ENCODE measurements at regions not wholly inside any gene's neighbourhood (a gene's known extent, or its start where the extent isn't known, plus 50 kb on each side); places are given as distances from the start of the nearest gene placed in this dataset.

- Histone ChIP-seq H3K79me2 (ENCODE audit: control insufficient read depth, insufficient read depth, low read length) (no peaks in the 10 kb centered on the region), H3K27ac (ENCODE audit: control insufficient read depth, insufficient read depth) (no peak overlapping the region), H3K4me2 (ENCODE audit: control insufficient read depth, insufficient read depth) (no peak overlapping the region), H4K20me1 (ENCODE audit: control insufficient read depth, insufficient read depth) (no peaks in the 10 kb centered on the region), H3K9ac (ENCODE audit: control insufficient read depth, insufficient read depth, low read length) (no peak overlapping the region), H2AFZ (ENCODE audit: control insufficient read depth, low read depth, low read length) (no peak overlapping the region), H3K9me3 (replicated peaks; ENCODE audit: control insufficient read depth, insufficient read depth, low read length) (no peaks in the 10 kb centered on the region), H3K4me3 (no peak overlapping the region), H3K4me1 (ENCODE audit: control insufficient read depth, insufficient read depth, low read length) (no peaks in the 10 kb centered on the region), H3K36me3 (ENCODE audit: control insufficient read depth in 2 of 2, insufficient read depth in 2 of 2, low read length in 1 of 2) (no peaks in the 10 kb centered on the region), H3K27me3 (replicated peaks in 1 of 2; ENCODE audit: control insufficient read depth in 2 of 2, insufficient read depth in 2 of 2, low read length in 1 of 2) (peaks cover 0 to 2% of the 10 kb centered on the region in 2 experiments; a peak in 1 of 4 replicates)
- ATAC-seq (no peak), DNase-seq (ENCODE audit: low read depth, low spot score) (no peak), FAIRE-seq (no peak)
- SMC1A ChIA-PET (ENCODE audit: uncharacterized antibody, unreplicated experiment): interaction anchor here (0.5 kb wide), 1 partner anchor 242 kb away, joined by 3 read pairs; no protein-coding TSS in a partner anchor
- POLR2A ChIA-PET: no interaction called here
- BruUV-seq (replicated peaks): no TSS peak
- in situ Hi-C loops (cut with MboI): no loop called here
- WGBS (ENCODE audit: insufficient coverage, insufficient replicate concordance, low lambda C conversion rate, missing lambda C conversion rate): 14% methylated on average over 3 of the region's 3 CpGs
- RAD21 ChIA-PET (ENCODE audit: unreplicated experiment): no interaction called here
- intact Hi-C loops (cut with micrococcal nuclease; ENCODE audit: unreplicated experiment): no loop called here
- TF ChIP-seq JUND (IDR thresholded peaks at IDR 0.05; ENCODE audit: low read depth, low read length): no peak
- TF ChIP-seq CEBPB (IDR thresholded peaks at IDR 0.05; ENCODE audit: borderline replicate concordance in 1 of 2, low read depth in 2 of 2, low read length in 2 of 2): no peak
- TF ChIP-seq, protein P1, sequence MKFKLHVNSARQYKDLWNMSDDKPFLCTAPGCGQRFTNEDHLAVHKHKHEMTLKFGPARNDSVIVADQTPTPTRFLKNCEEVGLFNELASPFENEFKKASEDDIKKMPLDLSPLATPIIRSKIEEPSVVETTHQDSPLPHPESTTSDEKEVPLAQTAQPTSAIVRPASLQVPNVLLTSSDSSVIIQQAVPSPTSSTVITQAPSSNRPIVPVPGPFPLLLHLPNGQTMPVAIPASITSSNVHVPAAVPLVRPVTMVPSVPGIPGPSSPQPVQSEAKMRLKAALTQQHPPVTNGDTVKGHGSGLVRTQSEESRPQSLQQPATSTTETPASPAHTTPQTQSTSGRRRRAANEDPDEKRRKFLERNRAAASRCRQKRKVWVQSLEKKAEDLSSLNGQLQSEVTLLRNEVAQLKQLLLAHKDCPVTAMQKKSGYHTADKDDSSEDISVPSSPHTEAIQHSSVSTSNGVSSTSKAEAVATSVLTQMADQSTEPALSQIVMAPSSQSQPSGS (IDR thresholded peaks at IDR 0.05; ENCODE audit: low read length): no peak
- TF ChIP-seq, protein P2, sequence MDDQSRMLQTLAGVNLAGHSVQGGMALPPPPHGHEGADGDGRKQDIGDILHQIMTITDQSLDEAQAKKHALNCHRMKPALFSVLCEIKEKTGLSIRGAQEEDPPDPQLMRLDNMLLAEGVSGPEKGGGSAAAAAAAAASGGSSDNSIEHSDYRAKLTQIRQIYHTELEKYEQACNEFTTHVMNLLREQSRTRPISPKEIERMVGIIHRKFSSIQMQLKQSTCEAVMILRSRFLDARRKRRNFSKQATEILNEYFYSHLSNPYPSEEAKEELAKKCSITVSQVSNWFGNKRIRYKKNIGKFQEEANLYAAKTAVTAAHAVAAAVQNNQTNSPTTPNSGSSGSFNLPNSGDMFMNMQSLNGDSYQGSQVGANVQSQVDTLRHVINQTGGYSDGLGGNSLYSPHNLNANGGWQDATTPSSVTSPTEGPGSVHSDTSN (IDR thresholded peaks at IDR 0.05; ENCODE audit: insufficient replicate concordance, low read depth, low read length): no peak
- CTCF ChIA-PET: no interaction called here
These were observed 212.2 kb upstream of the GPRIN3 start for GRCh38 chr4:89519771-89520320.

GRCh38 chr4:89518259-89518658, 210.7 kb upstream of the GPRIN3 start:
- FAIRE-seq (no peak), DNase-seq (ENCODE audit: low read depth, low spot score) (no peak), ATAC-seq (no peak)
- Histone ChIP-seq H3K36me3 (ENCODE audit: control insufficient read depth in 2 of 2, insufficient read depth in 2 of 2, low read length in 1 of 2) (no peaks in the 10 kb centered on the region), H3K4me1 (ENCODE audit: control insufficient read depth, insufficient read depth, low read length) (no peaks in the 10 kb centered on the region), H3K9ac (ENCODE audit: control insufficient read depth, insufficient read depth, low read length) (no peak overlapping the region), H3K79me2 (ENCODE audit: control insufficient read depth, insufficient read depth, low read length) (no peaks in the 10 kb centered on the region), H4K20me1 (ENCODE audit: control insufficient read depth, insufficient read depth) (no peaks in the 10 kb centered on the region), H3K27me3 (replicated peaks in 1 of 2; ENCODE audit: control insufficient read depth in 2 of 2, insufficient read depth in 2 of 2, low read length in 1 of 2) (peaks cover 0 to 2% of the 10 kb centered on the region in 2 experiments; a peak in 1 of 4 replicates), H3K4me2 (ENCODE audit: control insufficient read depth, insufficient read depth) (no peak overlapping the region), H3K9me3 (replicated peaks; ENCODE audit: control insufficient read depth, insufficient read depth, low read length) (no peaks in the 10 kb centered on the region), H3K4me3 (no peak overlapping the region), H2AFZ (ENCODE audit: control insufficient read depth, low read depth, low read length) (no peak overlapping the region), H3K27ac (ENCODE audit: control insufficient read depth, insufficient read depth) (no peak overlapping the region)
- WGBS (ENCODE audit: insufficient coverage, insufficient replicate concordance, low lambda C conversion rate, missing lambda C conversion rate): 32% methylated on average over 4 of the region's 4 CpGs
- ChIA-PET RAD21 (ENCODE audit: unreplicated experiment) (no interaction called here), SMC1A (ENCODE audit: uncharacterized antibody, unreplicated experiment) (no interaction called here), CTCF (no interaction called here), POLR2A (no interaction called here)
- in situ Hi-C loops (cut with MboI) (no loop called here), intact Hi-C loops (cut with micrococcal nuclease; ENCODE audit: unreplicated experiment) (no loop called here)
- BruUV-seq (replicated peaks): no TSS peak
- TF ChIP-seq MYB (IDR thresholded peaks at IDR 0.05; ENCODE audit: borderline replicate concordance, low read depth, low read length) (no peak), YBX1 (IDR thresholded peaks at IDR 0.05) (no peak), SUZ12 (IDR thresholded peaks at IDR 0.05; ENCODE audit: unreplicated experiment) (no peak), IRF4 (IDR thresholded peaks at IDR 0.05; ENCODE audit: low read depth, low read length) (no peak), NFXL1 (IDR thresholded peaks at IDR 0.05; ENCODE audit: borderline replicate concordance) (no peak)
- TF ChIP-seq, protein P3, sequence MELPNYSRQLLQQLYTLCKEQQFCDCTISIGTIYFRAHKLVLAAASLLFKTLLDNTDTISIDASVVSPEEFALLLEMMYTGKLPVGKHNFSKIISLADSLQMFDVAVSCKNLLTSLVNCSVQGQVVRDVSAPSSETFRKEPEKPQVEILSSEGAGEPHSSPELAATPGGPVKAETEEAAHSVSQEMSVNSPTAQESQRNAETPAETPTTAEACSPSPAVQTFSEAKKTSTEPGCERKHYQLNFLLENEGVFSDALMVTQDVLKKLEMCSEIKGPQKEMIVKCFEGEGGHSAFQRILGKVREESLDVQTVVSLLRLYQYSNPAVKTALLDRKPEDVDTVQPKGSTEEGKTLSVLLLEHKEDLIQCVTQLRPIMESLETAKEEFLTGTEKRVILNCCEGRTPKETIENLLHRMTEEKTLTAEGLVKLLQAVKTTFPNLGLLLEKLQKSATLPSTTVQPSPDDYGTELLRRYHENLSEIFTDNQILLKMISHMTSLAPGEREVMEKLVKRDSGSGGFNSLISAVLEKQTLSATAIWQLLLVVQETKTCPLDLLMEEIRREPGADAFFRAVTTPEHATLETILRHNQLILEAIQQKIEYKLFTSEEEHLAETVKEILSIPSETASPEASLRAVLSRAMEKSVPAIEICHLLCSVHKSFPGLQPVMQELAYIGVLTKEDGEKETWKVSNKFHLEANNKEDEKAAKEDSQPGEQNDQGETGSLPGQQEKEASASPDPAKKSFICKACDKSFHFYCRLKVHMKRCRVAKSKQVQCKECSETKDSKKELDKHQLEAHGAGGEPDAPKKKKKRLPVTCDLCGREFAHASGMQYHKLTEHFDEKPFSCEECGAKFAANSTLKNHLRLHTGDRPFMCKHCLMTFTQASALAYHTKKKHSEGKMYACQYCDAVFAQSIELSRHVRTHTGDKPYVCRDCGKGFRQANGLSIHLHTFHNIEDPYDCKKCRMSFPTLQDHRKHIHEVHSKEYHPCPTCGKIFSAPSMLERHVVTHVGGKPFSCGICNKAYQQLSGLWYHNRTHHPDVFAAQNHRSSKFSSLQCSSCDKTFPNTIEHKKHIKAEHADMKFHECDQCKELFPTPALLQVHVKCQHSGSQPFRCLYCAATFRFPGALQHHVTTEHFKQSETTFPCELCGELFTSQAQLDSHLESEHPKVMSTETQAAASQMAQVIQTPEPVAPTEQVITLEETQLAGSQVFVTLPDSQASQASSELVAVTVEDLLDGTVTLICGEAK (IDR thresholded peaks at IDR 0.05; ENCODE audit: borderline replicate concordance): no peak
